ENCODE measurements at regions not wholly inside any gene's neighbourhood (a gene's known extent, or its start where the extent isn't known, plus 50 kb on each side); places are given as distances from the start of the nearest gene placed in this dataset.

- peak; percentile 17 for DNase-seq
Observed at GRCh38 chr11:8800520-8801110, 110.4 kb upstream of the AKIP1 start.

GRCh38 chr11:8801121-8801520 is 109.9 kb upstream of the AKIP1 start:
- no peak for DNase-seq

GRCh38 chr11:8802251-8802650 is 108.7 kb upstream of the AKIP1 start:
- DNase-seq, result no peak

GRCh38 chr11:8803973-8804372 is 107.0 kb upstream of the AKIP1 start:
- DNase-seq, result no peak

- DNase-seq, result no peak
Observed at GRCh38 chr11:8805296-8805695, 105.7 kb upstream of the AKIP1 start.

- no peak for DNase-seq
Observed at GRCh38 chr11:8806974-8807373, 104.0 kb upstream of the AKIP1 start.

GRCh38 chr11:8807544-8808225 is 103.3 kb upstream of the AKIP1 start:
- DNase-seq, result no peak

- DNase-seq, result no peak
Observed at GRCh38 chr11:8808226-8808585, 102.8 kb upstream of the AKIP1 start.

GRCh38 chr11:8809241-8809938 is 101.6 kb upstream of the AKIP1 start:
- no peak for DNase-seq

- no peak for DNase-seq
Observed at GRCh38 chr11:8809939-8810539, 101.0 kb upstream of the AKIP1 start.

- DNase-seq, result peak; percentile 59
Observed at GRCh38 chr11:8810540-8811301, 100.3 kb upstream of the AKIP1 start.

- DNase-seq, result no peak
Observed at GRCh38 chr11:8811571-8811970, 99.4 kb upstream of the AKIP1 start.

GRCh38 chr11:8812438-8812837 is 98.6 kb upstream of the AKIP1 start:
- DNase-seq, result peak; percentile 25

- DNase-seq, result peak; percentile 90
Observed at GRCh38 chr11:8813658-8814057, 97.3 kb upstream of the AKIP1 start.

- DNase-seq, result no peak
Observed at GRCh38 chr11:8814209-8814922, 96.6 kb upstream of the AKIP1 start.

GRCh38 chr11:8814923-8815240 is 96.1 kb upstream of the AKIP1 start:
- DNase-seq, result no peak

GRCh38 chr11:8818421-8818820 is 92.6 kb upstream of the AKIP1 start:
- no peak for DNase-seq

- DNase-seq, result no peak
Observed at GRCh38 chr11:8820401-8820800, 90.6 kb upstream of the AKIP1 start.

- DNase-seq, result no peak
Observed at GRCh38 chr11:8822469-8822868, 88.5 kb upstream of the AKIP1 start.

GRCh38 chr11:8823174-8823742 is 87.7 kb upstream of the AKIP1 start:
- DNase-seq, result no peak

- DNase-seq, result no peak
Observed at GRCh38 chr11:8826139-8826786, 84.7 kb upstream of the AKIP1 start.
